CD4-positive, alpha-beta T cell (primary cell): ENCODE measurements at regions not wholly inside any gene's neighbourhood (a gene's known extent, or its start where the extent isn't known, plus 50 kb on each side); places are given as distances from the start of the nearest gene placed in this dataset.

Experiments used
- ATAC-seq: fragments of 200-7000 bp; cut with Tn5 transposase; one replicate; pipeline ENCODE4 v1.10.0; 2022; ENCODE audit warnings: mild to moderate bottlenecking; ENCODE audit not compliant: poor library complexity
- CTCF ChIA-PET: fragments of 350-600 bp; sonication (Branson Sonifier 250); formaldehyde crosslinking; loops from one replicate; lab custom pipeline; 2021; ENCODE audit warnings: antibody characterized with exemption, inconsistent platforms; lab: Charles Lee
- POLR2A ChIA-PET: fragments of 350-600 bp; sonication (Branson Sonifier 250); formaldehyde crosslinking; loops from one replicate; lab custom pipeline; 2021; ENCODE audit warnings: antibody characterized with exemption, inconsistent platforms; lab: Charles Lee
- DNase-seq, 14 experiments: peaks; one replicate each; pipeline ENCODE4 v3.0.0-alpha.2; 2013 to 2020; ENCODE audit warnings: mixed read lengths in 2 of 14
- H3K27ac ChIP-seq, 2 donors: one replicate each; pipeline versions ENCODE4 v1.5.1 to v1.7.0; 2013; ENCODE audit warnings: low read length in 2 of 2, low read depth in 1 of 2, mild to moderate bottlenecking in 1 of 2
- H3K27me3 ChIP-seq, 2 experiments: 1 replicate in 1 of 2; 2 replicates in 1 of 2; pipeline versions ENCODE4 v1.6.1 to v1.7.0; 2013; ENCODE audit warnings: low read length in 2 of 2, control low read depth in 1 of 2, mild to moderate bottlenecking in 1 of 2, moderate library complexity in 1 of 2; ENCODE audit not compliant: insufficient read depth in 2 of 2, control insufficient read depth in 1 of 2
- H3K36me3 ChIP-seq: one replicate; pipeline ENCODE4 v1.6.1; 2013; ENCODE audit warnings: low read length, control low read depth; ENCODE audit not compliant: insufficient read depth
- H3K4me1 ChIP-seq: one replicate; pipeline ENCODE4 v1.6.1; 2013; ENCODE audit warnings: low read length, control low read depth; ENCODE audit not compliant: insufficient read depth
- H3K4me3 ChIP-seq: one replicate; pipeline ENCODE4 v1.5.1; 2013; ENCODE audit warnings: mild to moderate bottlenecking, low read length, moderate library complexity
- H3K9me3 ChIP-seq, 2 experiments: 1 replicate in 1 of 2; 2 replicates in 1 of 2; pipeline versions ENCODE4 v1.6.1 to v1.7.0; 2013; ENCODE audit warnings: low read length in 2 of 2, mild to moderate bottlenecking in 2 of 2, control low read depth in 1 of 2, moderate library complexity in 1 of 2; ENCODE audit not compliant: control insufficient read depth in 1 of 2, insufficient read depth in 1 of 2
- H3K27ac Mint-ChIP-seq: one replicate; pipeline ENCODE4 v1.8.0; 2020; ENCODE audit warnings: mixed read lengths
- H3K27me3 Mint-ChIP-seq: one replicate; pipeline ENCODE4 v1.8.0; 2021; ENCODE audit warnings: mixed read lengths
- H3K36me3 Mint-ChIP-seq: one replicate; pipeline ENCODE4 v1.8.0; 2021; ENCODE audit warnings: low read depth, mixed read lengths
- H3K4me1 Mint-ChIP-seq: one replicate; pipeline ENCODE4 v1.8.0; 2021; ENCODE audit warnings: low read depth, mixed read lengths
- H3K4me3 Mint-ChIP-seq: one replicate; pipeline ENCODE4 v1.8.0; 2020; ENCODE audit warnings: mild to moderate bottlenecking, mixed read lengths
- H3K9me3 Mint-ChIP-seq: one replicate; pipeline ENCODE4 v1.8.0; 2020; ENCODE audit warnings: mixed read lengths
- CTCF ChIP-seq: fragments of 200-600 bp; IDR thresholded peaks from one replicate; pipeline ENCODE4 v1.8.0; 2022; ENCODE audit warnings: antibody characterized with exemption, mild to moderate bottlenecking
- intact Hi-C, 2 experiments: fragments of 100-400 bp; cut with DNase I in 1 of 2; cut with micrococcal nuclease in 1 of 2; formaldehyde crosslinking; loops; one replicate each; pipeline versions ENCODE4 v1.15.1 to v1.9.0; 2023 to 2025; cut with DNase I, micrococcal nuclease

GRCh38 chr16:6593799-6594198 is 738.8 kb upstream of the RBFOX1 start:
- no peaks in the 10 kb centered on the region for H3K36me3 ChIP-seq
- Mint-ChIP-seq H3K4me1 (no peaks in the 10 kb centered on the region), H3K36me3 (no peaks in the 10 kb centered on the region), H3K27me3 (no peaks in the 10 kb centered on the region), H3K27ac (no peak overlapping the region), H3K9me3 (peaks cover 2% of the 10 kb centered on the region), H3K4me3 (no peak overlapping the region)
- H3K4me3 ChIP-seq, result no peak overlapping the region
- no peak overlapping the region for H3K27ac ChIP-seq
- H3K4me1 ChIP-seq, result no peaks in the 10 kb centered on the region
- intact Hi-C loops, result loop anchor here in 1 of 2 experiments (5.0 kb wide), 1 partner anchor 49 kb away; no protein-coding TSS in a partner anchor
- TF ChIP-seq CTCF, result no peak
- DNase-seq (no peak), ATAC-seq (no peak)
- POLR2A ChIA-PET, result no interaction called here
- CTCF ChIA-PET, result no interaction called here
- peaks cover 0 to 5% of the 10 kb centered on the region in 2 experiments for H3K9me3 ChIP-seq
- no peaks in the 10 kb centered on the region for H3K27me3 ChIP-seq

GRCh38 chr16:6576606-6577005 is 756.0 kb upstream of the RBFOX1 start:
- Histone ChIP-seq H3K27me3 (no peaks in the 10 kb centered on the region), H3K4me3 (no peak overlapping the region), H3K9me3 (peaks cover 5 to 6% of the 10 kb centered on the region in 2 experiments), H3K36me3 (no peaks in the 10 kb centered on the region), H3K27ac (no peak overlapping the region), H3K4me1 (no peaks in the 10 kb centered on the region)
- DNase-seq (no peak), ATAC-seq (no peak)
- intact Hi-C loops, result no loop called here
- peaks cover 5% of the 10 kb centered on the region for H3K9me3 Mint-ChIP-seq
- H3K4me1 Mint-ChIP-seq, result no peaks in the 10 kb centered on the region
- no peak overlapping the region for H3K27ac Mint-ChIP-seq
- no peak overlapping the region for H3K4me3 Mint-ChIP-seq
- no peaks in the 10 kb centered on the region for H3K36me3 Mint-ChIP-seq
- ChIA-PET CTCF (no interaction called here), POLR2A (no interaction called here)
- no peak for TF ChIP-seq CTCF
- H3K27me3 Mint-ChIP-seq, result no peaks in the 10 kb centered on the region

- ATAC-seq (no peak), DNase-seq (no peak)
- Histone ChIP-seq H3K36me3 (no peaks in the 10 kb centered on the region), H3K4me3 (no peak overlapping the region), H3K27me3 (no peaks in the 10 kb centered on the region), H3K27ac (no peak overlapping the region), H3K9me3 (peaks cover 5 to 6% of the 10 kb centered on the region in 2 experiments), H3K4me1 (no peaks in the 10 kb centered on the region)
- CTCF ChIA-PET, result no interaction called here
- H3K27ac Mint-ChIP-seq, result no peak overlapping the region
- no peaks in the 10 kb centered on the region for H3K36me3 Mint-ChIP-seq
- intact Hi-C loops, result no loop called here
- H3K4me3 Mint-ChIP-seq, result no peak overlapping the region
- H3K27me3 Mint-ChIP-seq, result no peaks in the 10 kb centered on the region
- no peaks in the 10 kb centered on the region for H3K4me1 Mint-ChIP-seq
- POLR2A ChIA-PET, result no interaction called here
- peaks cover 5% of the 10 kb centered on the region for H3K9me3 Mint-ChIP-seq
- no peak for TF ChIP-seq CTCF
These were observed 756.5 kb upstream of the RBFOX1 start for GRCh38 chr16:6576113-6576512.
